Retinal pigment epithelial cell (primary cell): ENCODE measurements at regions not wholly inside any gene's neighbourhood (a gene's known extent, or its start where the extent isn't known, plus 50 kb on each side); places are given as distances from the start of the nearest gene placed in this dataset.

Experiments
- DNase-seq: peaks from one replicate; pipeline ENCODE4 v3.0.0-alpha.2; 2010; ENCODE audit warnings: low read depth
- H3K4me3 ChIP-seq: 2 replicates; pipeline ENCODE4 v1.5.1; 2011; ENCODE audit warnings: mild to moderate bottlenecking, low read length, control low read depth, moderate library complexity
- TF ChIP-seq, protein P1 (sequence below): conservative IDR thresholded peaks from 2 replicates; pipeline ENCODE4 v1.5.1; 2011; ENCODE audit warnings: low read depth, low read length, control low read depth, inconsistent platforms

DNA sequence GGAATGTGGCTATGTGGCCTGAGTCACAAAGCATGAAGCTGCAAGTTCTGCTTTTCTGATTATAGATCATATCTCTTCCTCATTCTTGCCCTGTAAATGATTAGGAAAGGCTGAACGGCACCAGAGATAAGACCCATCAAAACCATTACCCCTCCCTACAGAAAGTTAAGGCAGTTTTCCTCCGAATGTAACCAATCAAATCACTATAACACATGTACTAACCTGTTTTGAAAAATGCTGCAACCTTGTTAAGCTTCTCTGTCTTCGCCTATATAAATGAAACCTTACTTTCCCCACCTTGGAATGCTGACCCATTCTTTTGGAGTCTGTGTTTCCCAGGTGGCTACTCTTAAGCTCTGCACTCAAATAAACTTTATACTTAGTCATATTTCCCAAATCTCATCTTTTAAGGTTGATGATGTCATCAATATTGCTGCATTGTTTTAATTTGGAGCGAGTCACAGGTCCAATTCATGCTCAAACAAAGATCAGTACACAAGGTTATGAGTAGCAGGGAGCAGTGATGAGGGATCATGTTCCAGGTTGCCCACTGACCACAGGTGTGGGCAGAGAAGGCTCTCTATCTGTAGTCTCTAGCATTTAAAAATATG lies 662.3 kb downstream of the IRS1 start:
- no peak overlapping the region for H3K4me3 ChIP-seq
- TF ChIP-seq, protein P1, sequence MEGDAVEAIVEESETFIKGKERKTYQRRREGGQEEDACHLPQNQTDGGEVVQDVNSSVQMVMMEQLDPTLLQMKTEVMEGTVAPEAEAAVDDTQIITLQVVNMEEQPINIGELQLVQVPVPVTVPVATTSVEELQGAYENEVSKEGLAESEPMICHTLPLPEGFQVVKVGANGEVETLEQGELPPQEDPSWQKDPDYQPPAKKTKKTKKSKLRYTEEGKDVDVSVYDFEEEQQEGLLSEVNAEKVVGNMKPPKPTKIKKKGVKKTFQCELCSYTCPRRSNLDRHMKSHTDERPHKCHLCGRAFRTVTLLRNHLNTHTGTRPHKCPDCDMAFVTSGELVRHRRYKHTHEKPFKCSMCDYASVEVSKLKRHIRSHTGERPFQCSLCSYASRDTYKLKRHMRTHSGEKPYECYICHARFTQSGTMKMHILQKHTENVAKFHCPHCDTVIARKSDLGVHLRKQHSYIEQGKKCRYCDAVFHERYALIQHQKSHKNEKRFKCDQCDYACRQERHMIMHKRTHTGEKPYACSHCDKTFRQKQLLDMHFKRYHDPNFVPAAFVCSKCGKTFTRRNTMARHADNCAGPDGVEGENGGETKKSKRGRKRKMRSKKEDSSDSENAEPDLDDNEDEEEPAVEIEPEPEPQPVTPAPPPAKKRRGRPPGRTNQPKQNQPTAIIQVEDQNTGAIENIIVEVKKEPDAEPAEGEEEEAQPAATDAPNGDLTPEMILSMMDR = no peak
- no peak for DNase-seq

DNA sequence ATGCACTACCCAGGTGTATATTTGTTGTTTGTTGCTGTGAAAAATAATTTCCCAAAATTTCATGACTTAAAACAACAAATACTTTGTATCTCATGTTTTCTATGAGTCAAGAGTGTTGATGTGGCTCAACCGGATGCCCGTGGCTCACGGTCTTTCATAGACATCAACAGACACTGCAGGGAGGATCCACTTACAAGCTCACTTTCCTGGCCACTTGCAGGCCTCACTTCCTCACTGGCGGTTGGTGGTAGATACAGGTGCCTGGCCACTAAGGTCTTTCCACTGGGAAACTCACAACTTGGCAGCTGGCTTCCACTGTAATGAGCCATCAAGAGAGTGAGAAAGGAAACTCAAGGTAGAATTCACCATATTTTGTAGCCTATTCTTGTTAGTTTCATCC lies 662.9 kb downstream of the IRS1 start:
- no peak overlapping the region for H3K4me3 ChIP-seq
- TF ChIP-seq, protein P1 = no peak
- DNase-seq = no peak

DNA sequence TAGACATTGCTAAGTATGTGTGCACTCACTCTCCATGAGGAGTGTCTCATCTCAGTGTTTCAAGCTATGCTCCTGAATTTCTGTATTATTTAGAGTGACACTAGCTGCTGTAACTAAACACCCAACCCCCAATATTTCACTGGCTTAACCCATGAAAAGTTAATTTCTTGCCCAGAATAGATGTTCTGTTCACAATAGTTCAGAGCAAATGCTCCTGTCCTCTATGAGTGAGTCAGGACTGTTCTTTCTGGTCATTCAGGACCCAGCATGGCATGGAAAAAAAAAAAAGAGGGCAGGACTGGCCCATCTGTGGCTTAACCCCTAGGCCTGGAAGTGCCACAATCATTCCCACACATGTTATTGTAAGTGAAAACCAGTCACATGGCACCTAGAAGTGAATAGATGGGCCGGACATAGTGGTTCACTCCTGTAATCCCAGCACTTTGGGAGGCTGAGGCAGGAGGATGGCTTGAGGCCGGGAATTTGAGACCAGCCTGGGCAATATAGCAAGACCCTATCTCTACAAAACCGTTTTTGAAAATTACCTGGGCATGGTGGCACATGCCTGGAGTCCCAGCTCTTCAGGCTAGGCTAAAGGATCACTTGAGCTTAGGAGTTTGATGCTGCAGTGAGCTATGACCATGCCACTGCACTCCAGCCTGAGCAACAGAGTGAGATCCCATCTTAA lies 663.6 kb downstream of the IRS1 start:
- DNase-seq = no peak
- no peak overlapping the region for H3K4me3 ChIP-seq
- TF ChIP-seq, protein P1 = no peak

DNA sequence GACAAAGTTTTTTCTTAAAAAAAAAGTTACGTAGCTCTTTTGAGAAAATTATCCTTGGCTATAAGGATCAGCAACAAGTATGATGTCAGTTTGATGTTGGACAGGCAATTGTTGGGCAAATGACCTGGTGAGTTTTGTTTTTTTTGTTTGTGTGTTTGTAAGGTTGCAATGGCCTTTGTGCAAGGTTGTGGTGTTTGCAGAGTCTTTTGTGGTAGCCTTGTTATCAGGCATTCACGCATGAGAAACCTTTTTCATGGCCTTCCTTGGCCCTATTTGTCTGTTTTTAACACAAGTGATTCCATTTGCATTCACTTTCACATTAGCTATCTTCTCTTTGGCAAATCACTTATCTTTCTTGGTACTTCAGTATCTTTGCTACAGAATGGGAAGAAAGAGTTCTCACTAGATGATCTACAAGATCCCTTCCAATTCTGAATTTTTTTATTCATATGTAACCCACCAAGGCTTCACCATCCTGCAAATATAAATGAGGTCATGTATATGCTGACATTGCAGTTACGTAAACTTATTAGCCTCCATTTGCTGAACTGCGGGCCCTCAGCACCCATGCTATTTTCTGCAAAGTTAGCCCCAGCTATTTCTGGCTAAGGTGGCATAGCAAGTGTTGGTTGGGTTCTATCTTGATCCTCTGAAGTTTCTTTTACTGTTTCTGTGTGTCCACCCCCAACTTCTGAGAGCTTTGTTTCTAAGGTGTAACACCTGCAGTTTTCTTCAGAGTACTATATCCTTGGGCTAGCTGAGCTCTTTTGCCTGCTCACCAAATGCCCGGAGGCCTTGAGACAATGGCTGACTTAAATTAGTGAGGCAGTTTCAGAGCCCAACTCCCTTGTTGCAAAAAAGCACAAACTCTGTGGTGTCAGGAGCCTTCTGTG lies 667.1 kb downstream of the IRS1 start:
- TF ChIP-seq, protein P1 = no peak

DNA sequence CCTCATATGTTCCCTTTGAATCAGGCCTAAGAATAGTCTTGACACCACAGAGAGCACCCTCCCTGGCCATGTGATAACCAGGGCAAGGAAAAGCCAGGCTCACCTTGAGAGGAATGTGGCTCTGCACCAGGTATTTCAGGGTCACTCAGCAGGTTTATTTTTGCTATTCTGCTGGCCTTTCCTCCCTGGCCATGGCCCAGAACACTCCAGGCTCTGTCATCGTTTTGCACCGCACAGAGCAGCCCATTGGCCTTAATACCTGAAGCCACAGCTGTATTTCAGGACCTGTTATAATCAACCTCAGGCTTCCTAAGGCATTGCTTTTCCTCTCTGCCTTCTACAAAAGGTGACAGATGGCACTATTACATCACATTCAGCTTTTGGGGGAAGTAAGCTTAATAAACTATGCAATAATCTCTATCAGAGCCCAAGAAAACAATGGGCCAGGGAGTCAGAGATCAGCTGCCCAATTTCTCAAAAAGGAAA lies 668.3 kb downstream of the IRS1 start:
- H3K4me3 ChIP-seq = no peak overlapping the region
- no peak for DNase-seq
- TF ChIP-seq, protein P1 = no peak

More for the DNA sequence above, 667.1 kb downstream of the IRS1 start:
- H3K4me3 ChIP-seq = no peak overlapping the region
- no peak for DNase-seq

DNA sequence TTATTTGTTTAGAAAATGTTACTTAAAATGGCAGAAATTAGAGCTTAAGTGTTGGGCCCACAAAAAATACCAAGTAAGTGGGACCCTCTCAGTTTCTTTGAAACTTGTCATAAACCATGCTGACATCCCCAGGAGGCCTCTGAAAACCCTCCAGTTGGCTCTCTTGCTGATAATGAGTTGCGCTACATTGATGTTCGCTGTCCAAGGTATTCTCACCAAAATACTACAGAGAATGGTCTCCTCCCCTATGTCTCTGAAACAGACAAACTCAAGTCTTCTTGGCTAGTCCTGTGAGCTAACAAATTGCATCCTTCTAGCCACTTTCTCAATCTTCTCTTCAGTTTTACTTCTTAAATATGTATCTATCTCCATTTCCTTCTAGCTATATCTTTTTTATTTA lies 669.4 kb downstream of the IRS1 start:
- no peak overlapping the region for H3K4me3 ChIP-seq
- TF ChIP-seq, protein P1 = no peak
- no peak for DNase-seq
